C4-2B (cell line): ENCODE measurements at regions not wholly inside any gene's neighbourhood (a gene's known extent, or its start where the extent isn't known, plus 50 kb on each side); places are given as distances from the start of the nearest gene placed in this dataset.

Experiments
- CTCF ChIP-seq: fragments of 450-650 bp; conservative IDR thresholded peaks from 2 replicates; pipeline ENCODE4 v1.5.1; 2017; ENCODE audit warnings: mild to moderate bottlenecking
- ZFX ChIP-seq: fragments of 450-650 bp; IDR thresholded peaks from 2 replicates; pipeline ENCODE4 v1.6.1; 2017

GRCh38 chr5:18240971-18241370, 606.7 kb downstream of the TAF11L14 start:
- TF ChIP-seq CTCF (no peak), ZFX (no peak)
